PC-3 (cell line): ENCODE measurements at regions not wholly inside any gene's neighbourhood (a gene's known extent, or its start where the extent isn't known, plus 50 kb on each side); places are given as distances from the start of the nearest gene placed in this dataset.
A peak's percentile ranks its signal among the peaks of the same experiment; 100 is the strongest.

Experiments
- ATAC-seq: fragments of 200-7000 bp; cut with Tn5 transposase; 2 replicates; pipeline ENCODE4 v1.9.1; 2020; ENCODE audit warnings: mild to moderate bottlenecking, moderate library complexity
- BruUV-seq: library from RNA; stranded (reverse); fragments of 400-500 nt; replicated peaks from 2 replicates; lab custom pipeline; 2021; lab: Mats Ljungman, UMichigan
- CTCF ChIA-PET: fragments of 300-600 bp; sonication (Branson Sonifier 250); formaldehyde crosslinking; loops from one replicate; lab custom pipeline; 2022; ENCODE audit warnings: antibody characterized with exemption; lab: Charles Lee
- POLR2A ChIA-PET: fragments of 300-600 bp; sonication (Branson Sonifier 250); formaldehyde crosslinking; loops from one replicate; lab custom pipeline; 2022; ENCODE audit warnings: antibody characterized with exemption; ENCODE audit not compliant: unreplicated experiment; lab: Charles Lee
- DNase-seq: peaks from one replicate; pipeline ENCODE4 v3.0.0-alpha.2; 2015
- H2AFZ ChIP-seq: fragments of 300-600 bp; sonication (generic); 2 replicates; pipeline ENCODE4 v1.6.0; 2016; ENCODE audit warnings: antibody characterized with exemption, low read length
- H3F3A ChIP-seq: fragments of 300-600 bp; sonication (generic); one replicate; pipeline ENCODE4 v1.6.0; 2017; ENCODE audit warnings: antibody characterized with exemption, low read length, control low read depth, mild to moderate bottlenecking; ENCODE audit not compliant: unreplicated experiment
- H3K27ac ChIP-seq: fragments of 300-600 bp; sonication (generic); 2 replicates; pipeline ENCODE4 v1.5.1; 2016; ENCODE audit warnings: mild to moderate bottlenecking, low read length
- H3K27me3 ChIP-seq: fragments of 300-600 bp; sonication (generic); 2 replicates; pipeline ENCODE4 v1.6.1; 2016; ENCODE audit warnings: low read length, mixed read lengths
- H3K36me3 ChIP-seq: fragments of 300-600 bp; sonication (generic); 2 replicates; pipeline ENCODE4 v1.6.1; 2016; ENCODE audit warnings: low read depth, mixed run types, low read length, mixed read lengths
- H3K4me1 ChIP-seq: fragments of 300-600 bp; sonication (generic); 2 replicates; pipeline ENCODE4 v1.5.1; 2016; ENCODE audit warnings: low read length; ENCODE audit not compliant: insufficient read depth
- H3K4me2 ChIP-seq: fragments of 300-600 bp; sonication (generic); 2 replicates; pipeline ENCODE4 v1.6.0; 2016; ENCODE audit warnings: low read length
- H3K4me3 ChIP-seq: fragments of 300-600 bp; sonication (generic); 2 replicates; pipeline ENCODE4 v1.5.1; 2016; ENCODE audit warnings: mild to moderate bottlenecking, low read length, mixed read lengths
- H3K79me2 ChIP-seq: fragments of 300-600 bp; sonication (generic); 2 replicates; pipeline ENCODE4 v1.6.1; 2017; ENCODE audit warnings: low read length, mixed read lengths
- H3K9ac ChIP-seq: fragments of 300-600 bp; sonication (generic); 2 replicates; pipeline ENCODE4 v1.6.0; 2016; ENCODE audit warnings: mild to moderate bottlenecking, low read length
- H3K9me2 ChIP-seq: fragments of 300-600 bp; sonication (generic); replicated peaks from 2 replicates; pipeline ENCODE4 v1.6.1; 2016; ENCODE audit warnings: mixed run types, low read length, mixed read lengths
- H3K9me3 ChIP-seq: fragments of 300-600 bp; sonication (generic); 2 replicates; pipeline ENCODE4 v1.6.1; 2016; ENCODE audit warnings: low read length, mixed read lengths
- H4K20me1 ChIP-seq: fragments of 300-600 bp; sonication (generic); 2 replicates; pipeline ENCODE4 v1.6.1; 2016; ENCODE audit warnings: low read length, mixed read lengths
- EZH2 ChIP-seq: fragments of 300-600 bp; sonication (generic); IDR thresholded peaks from one replicate; pipeline ENCODE4 v1.6.1; 2017; ENCODE audit warnings: antibody characterized with exemption, mild to moderate bottlenecking, low read length; ENCODE audit not compliant: unreplicated experiment
- EZH2phosphoT487 ChIP-seq: fragments of 300-600 bp; sonication (generic); IDR thresholded peaks from 2 replicates; pipeline ENCODE4 v1.6.1; 2018; ENCODE audit warnings: mild to moderate bottlenecking, antibody characterized with exemption, low read length, borderline replicate concordance
- intact Hi-C: fragments of 100-400 bp; cut with micrococcal nuclease; formaldehyde crosslinking; loops from 2 replicates; pipeline ENCODE4 v1.9.0; 2023
- TF ChIP-seq, protein P1 (sequence below): fragments of 300-600 bp; sonication (generic); conservative IDR thresholded peaks from 2 replicates; pipeline ENCODE4 v1.5.1; 2017; ENCODE audit warnings: antibody characterized with exemption, low read depth, mild to moderate bottlenecking, low read length

DNA sequence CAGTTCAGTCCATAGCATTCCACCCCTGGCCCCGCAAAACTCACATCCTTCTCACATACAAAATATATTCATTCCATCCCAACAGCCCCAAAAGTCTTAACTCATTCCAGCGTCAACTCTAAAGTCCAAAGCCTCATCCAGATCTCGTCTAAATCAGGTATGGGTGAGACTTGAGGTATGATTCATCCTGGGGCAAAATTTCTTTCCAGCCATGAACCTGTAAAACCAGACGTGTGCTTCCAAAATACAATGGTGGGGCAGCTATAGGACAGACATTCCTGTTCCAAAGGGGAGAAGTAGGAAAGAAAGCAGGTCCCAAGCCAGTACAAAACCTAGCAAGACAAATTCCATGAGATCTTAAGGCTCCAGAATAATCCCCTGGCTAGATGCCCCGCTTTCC is 76.9 kb downstream of the CLDN34 start:
- Histone ChIP-seq H3K4me3 (no peak overlapping the region), H3F3A (no peaks in the 10 kb centered on the region), H2AFZ (no peak overlapping the region), H3K79me2 (0 out of 2 replicates have a peak, but pooled peaks cover 4% of the 10 kb centered on the region), H4K20me1 (no peaks in the 10 kb centered on the region), H3K4me1 (peaks cover 8% of the 10 kb centered on the region; the same call in 1 of the 2 replicates), H3K9ac (no peak overlapping the region), H3K27ac (no peak overlapping the region), H3K27me3 (no peaks in the 10 kb centered on the region), H3K9me2 (no peaks in the 10 kb centered on the region), H3K4me2 (no peak overlapping the region), H3K36me3 (no peaks in the 10 kb centered on the region), H3K9me3 (no peaks in the 10 kb centered on the region)
- intact Hi-C loops: no loop called here
- ChIA-PET POLR2A (no interaction called here), CTCF (no interaction called here)
- DNase-seq: peak; percentile 6
- no TSS peak for BruUV-seq
- ATAC-seq: no peak
- TF ChIP-seq EZH2 (no peak), EZH2phosphoT487 (no peak)
- TF ChIP-seq, protein P1, sequence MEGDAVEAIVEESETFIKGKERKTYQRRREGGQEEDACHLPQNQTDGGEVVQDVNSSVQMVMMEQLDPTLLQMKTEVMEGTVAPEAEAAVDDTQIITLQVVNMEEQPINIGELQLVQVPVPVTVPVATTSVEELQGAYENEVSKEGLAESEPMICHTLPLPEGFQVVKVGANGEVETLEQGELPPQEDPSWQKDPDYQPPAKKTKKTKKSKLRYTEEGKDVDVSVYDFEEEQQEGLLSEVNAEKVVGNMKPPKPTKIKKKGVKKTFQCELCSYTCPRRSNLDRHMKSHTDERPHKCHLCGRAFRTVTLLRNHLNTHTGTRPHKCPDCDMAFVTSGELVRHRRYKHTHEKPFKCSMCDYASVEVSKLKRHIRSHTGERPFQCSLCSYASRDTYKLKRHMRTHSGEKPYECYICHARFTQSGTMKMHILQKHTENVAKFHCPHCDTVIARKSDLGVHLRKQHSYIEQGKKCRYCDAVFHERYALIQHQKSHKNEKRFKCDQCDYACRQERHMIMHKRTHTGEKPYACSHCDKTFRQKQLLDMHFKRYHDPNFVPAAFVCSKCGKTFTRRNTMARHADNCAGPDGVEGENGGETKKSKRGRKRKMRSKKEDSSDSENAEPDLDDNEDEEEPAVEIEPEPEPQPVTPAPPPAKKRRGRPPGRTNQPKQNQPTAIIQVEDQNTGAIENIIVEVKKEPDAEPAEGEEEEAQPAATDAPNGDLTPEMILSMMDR: no peak

DNA sequence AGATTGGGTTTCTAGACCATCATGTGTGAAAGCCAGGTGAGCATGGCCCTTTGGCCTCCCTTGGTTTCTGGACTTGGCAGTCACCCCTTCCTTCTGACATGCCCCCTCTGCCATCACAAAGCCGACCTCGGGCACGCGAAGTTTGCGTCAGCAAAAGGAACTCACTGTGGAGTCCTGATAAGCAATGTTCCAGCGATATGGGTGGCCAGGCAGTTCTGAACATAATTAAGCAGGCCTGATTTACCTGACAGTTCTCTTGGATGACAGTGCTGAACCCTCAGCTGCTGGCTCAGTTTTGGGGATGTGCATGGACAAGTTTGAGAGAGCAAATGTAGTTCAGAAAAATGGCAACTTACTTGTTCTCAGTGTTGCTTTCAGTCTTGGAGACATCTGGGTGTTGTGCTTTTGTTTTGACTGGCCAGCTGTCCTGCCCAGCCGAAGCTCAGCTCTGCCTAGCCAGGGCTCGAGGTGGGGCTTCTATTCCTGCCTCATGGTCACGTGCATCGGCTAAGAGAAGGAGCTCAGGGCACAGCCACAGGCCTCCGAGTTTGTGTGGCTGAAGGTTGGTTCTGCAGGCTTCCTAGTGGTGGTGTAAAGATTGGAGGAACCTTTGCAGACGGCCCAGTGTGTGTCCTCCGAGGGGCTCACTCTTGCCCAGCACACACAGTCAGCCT is 78.3 kb downstream of the CLDN34 start:
- H4K20me1 ChIP-seq: no peaks in the 10 kb centered on the region
- ChIA-PET CTCF (no interaction called here), POLR2A (no interaction called here)
- BruUV-seq: no TSS peak
- H3K9me3 ChIP-seq: no peaks in the 10 kb centered on the region
- no peak overlapping the region for H3K9ac ChIP-seq
- H2AFZ ChIP-seq: no peak overlapping the region
- H3K36me3 ChIP-seq: no peaks in the 10 kb centered on the region
- no peak for DNase-seq
- H3K4me2 ChIP-seq: no peak overlapping the region
- no peak overlapping the region for H3K4me3 ChIP-seq
- no peaks in the 10 kb centered on the region for H3K4me1 ChIP-seq
- H3F3A ChIP-seq: no peaks in the 10 kb centered on the region
- 0 out of 2 replicates have a peak, but pooled peaks cover 4% of the 10 kb centered on the region for H3K79me2 ChIP-seq
- no peak for ATAC-seq
- intact Hi-C loops: no loop called here
- no peaks in the 10 kb centered on the region for H3K9me2 ChIP-seq
- H3K27me3 ChIP-seq: no peaks in the 10 kb centered on the region
- TF ChIP-seq EZH2 (no peak), EZH2phosphoT487 (no peak)
- TF ChIP-seq, protein P1: no peak
- no peak overlapping the region for H3K27ac ChIP-seq

DNA sequence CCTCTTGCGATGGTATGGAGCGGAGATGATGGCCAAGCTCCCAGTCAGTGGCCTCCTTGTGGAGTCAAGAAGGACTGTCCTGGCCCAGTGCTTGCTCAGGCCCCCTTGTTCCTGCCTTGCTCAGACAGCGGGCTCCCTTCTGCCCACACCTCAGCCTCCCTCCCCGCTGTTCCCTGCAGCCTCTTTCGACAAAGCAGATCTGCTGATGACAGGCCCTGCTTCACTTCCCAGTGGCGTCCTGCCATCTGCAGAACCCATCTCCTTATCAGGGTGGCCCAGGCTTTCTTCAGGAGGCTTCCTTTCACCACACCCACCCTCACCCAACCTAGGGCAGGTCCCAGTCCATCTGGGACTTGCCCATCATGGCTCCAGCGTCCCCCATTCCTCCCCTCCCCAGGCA is 80.0 kb downstream of the CLDN34 start:
- CTCF ChIA-PET: no interaction called here
- Histone ChIP-seq H3K9me3 (no peaks in the 10 kb centered on the region), H3K9me2 (no peaks in the 10 kb centered on the region), H3F3A (no peaks in the 10 kb centered on the region), H3K27me3 (no peaks in the 10 kb centered on the region), H3K36me3 (no peaks in the 10 kb centered on the region), H3K4me2 (no peak overlapping the region), H2AFZ (no peak overlapping the region), H3K4me1 (no peaks in the 10 kb centered on the region), H3K27ac (no peak overlapping the region), H4K20me1 (no peaks in the 10 kb centered on the region), H3K4me3 (no peak overlapping the region), H3K9ac (no peak overlapping the region), H3K79me2 (0 out of 2 replicates have a peak, but pooled peaks cover 4% of the 10 kb centered on the region)
- DNase-seq: no peak
- no peak for ATAC-seq
- TF ChIP-seq, protein P1: no peak
- no peak for TF ChIP-seq EZH2
- no peak for TF ChIP-seq EZH2phosphoT487
- POLR2A ChIA-PET: no interaction called here
- no TSS peak for BruUV-seq
- intact Hi-C loops: no loop called here
